Coronary artery (tissue), 2 donors: ENCODE measurements at regions not wholly inside any gene's neighbourhood (a gene's known extent, or its start where the extent isn't known, plus 50 kb on each side); places are given as distances from the start of the nearest gene placed in this dataset.

Experiments used
- DNase-seq: peaks from one replicate; pipeline ENCODE4 v3.0.0-alpha.2; 2017; ENCODE audit warnings: low spot score
- H3K27ac ChIP-seq, 2 donors: fragments of 200-600 bp; sonication (generic); one replicate each; pipeline ENCODE4 v1.5.1; 2016 to 2019
- H3K4me3 ChIP-seq: fragments of 200-600 bp; sonication (generic); 2 replicates; pipeline ENCODE4 v1.5.1; 2016; ENCODE audit warnings: mild to moderate bottlenecking, moderate library complexity
- TF ChIP-seq, protein P1 (sequence below): fragments of 200-600 bp; sonication (generic); IDR thresholded peaks from one replicate; pipeline ENCODE4 v1.5.1; 2019; ENCODE audit warnings: antibody characterized with exemption

DNA sequence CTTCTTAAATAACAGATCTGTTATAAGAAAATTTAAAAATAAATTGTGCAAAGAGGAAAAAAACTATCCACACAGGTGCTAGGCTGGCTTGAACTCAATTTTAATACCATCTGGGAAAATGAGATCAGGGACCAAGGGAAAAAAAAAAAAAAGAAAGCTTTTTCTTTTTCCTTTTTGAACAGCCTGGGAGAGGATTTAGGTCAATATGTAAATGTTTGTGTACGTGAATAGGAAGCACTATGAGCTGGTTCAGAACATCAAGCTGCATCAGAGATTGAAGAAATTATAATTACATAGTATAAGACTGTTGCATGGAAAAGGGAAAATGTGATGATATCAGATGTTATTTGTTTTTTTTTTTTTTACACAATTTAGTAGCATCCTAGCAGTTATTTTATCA is 548.0 kb downstream of the ARL4A start:
- Histone ChIP-seq H3K4me3 (no peak overlapping the region), H3K27ac (no peak overlapping the region)
- TF ChIP-seq, protein P1, sequence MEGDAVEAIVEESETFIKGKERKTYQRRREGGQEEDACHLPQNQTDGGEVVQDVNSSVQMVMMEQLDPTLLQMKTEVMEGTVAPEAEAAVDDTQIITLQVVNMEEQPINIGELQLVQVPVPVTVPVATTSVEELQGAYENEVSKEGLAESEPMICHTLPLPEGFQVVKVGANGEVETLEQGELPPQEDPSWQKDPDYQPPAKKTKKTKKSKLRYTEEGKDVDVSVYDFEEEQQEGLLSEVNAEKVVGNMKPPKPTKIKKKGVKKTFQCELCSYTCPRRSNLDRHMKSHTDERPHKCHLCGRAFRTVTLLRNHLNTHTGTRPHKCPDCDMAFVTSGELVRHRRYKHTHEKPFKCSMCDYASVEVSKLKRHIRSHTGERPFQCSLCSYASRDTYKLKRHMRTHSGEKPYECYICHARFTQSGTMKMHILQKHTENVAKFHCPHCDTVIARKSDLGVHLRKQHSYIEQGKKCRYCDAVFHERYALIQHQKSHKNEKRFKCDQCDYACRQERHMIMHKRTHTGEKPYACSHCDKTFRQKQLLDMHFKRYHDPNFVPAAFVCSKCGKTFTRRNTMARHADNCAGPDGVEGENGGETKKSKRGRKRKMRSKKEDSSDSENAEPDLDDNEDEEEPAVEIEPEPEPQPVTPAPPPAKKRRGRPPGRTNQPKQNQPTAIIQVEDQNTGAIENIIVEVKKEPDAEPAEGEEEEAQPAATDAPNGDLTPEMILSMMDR, result no peak
- DNase-seq, result no peak

DNA sequence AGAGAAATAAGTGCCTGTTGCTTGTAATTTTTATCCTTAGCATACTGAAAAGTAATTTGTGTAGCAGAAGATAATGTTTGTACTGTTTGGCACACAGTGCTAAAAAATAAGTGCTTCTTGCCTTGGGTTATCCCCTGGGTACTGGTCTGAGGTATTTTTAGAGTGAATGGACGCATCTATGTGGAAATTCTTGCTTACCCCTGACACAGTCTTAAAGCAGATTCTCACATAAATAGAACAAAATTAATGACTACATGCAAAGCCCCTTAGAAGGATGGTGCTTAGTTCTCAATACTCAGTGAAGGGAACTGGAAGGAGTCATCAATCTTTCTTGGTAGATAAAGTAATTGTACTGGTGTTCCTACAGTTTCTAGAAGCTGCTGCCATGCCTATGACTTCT is 548.6 kb downstream of the ARL4A start:
- H3K27ac ChIP-seq, result no peak overlapping the region
- TF ChIP-seq, protein P1, result no peak
- no peak overlapping the region for H3K4me3 ChIP-seq
- DNase-seq, result no peak

DNA sequence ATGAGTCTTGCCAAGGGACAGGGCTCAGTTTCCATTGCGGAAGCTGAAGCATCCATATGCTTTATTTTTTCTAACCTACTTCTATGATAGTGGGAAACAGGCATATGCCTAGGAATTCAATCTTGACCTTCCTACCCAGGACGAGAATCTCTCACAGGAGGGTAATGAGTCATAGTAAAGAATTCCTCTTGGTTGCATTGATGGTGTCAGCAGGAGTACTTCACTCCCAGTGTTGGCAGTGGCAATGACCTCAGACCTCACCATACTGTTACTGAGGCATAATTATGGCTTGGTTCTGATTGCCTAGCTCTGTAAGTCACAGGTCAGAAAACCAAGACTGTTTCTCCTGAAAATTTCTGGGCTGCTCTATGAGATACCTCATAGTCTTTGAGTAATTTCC is 552.9 kb downstream of the ARL4A start:
- DNase-seq, result no peak
- TF ChIP-seq, protein P1, result no peak
- no peak overlapping the region for H3K27ac ChIP-seq
- H3K4me3 ChIP-seq, result no peak overlapping the region

DNA sequence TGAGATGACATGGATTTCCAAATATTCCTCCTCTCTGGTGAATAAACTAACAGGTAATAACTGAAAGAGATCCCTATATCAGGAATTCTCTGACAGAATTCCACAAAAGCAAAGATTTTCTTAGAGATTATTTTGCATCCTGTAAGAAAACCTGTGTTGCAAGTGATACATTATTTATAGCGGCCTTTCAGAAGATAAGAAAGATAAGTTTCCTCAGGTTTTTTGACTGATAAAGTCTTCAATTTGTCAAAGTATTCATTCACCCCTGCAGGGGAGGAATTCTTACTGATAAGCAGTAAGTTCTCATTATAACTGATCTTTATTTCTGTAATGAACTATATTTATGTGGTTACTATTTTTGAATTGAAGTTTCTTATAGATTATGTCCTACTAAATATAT is 554.0 kb downstream of the ARL4A start:
- no peak for DNase-seq
- H3K27ac ChIP-seq, result no peak overlapping the region
- H3K4me3 ChIP-seq, result no peak overlapping the region
- TF ChIP-seq, protein P1, result no peak

DNA sequence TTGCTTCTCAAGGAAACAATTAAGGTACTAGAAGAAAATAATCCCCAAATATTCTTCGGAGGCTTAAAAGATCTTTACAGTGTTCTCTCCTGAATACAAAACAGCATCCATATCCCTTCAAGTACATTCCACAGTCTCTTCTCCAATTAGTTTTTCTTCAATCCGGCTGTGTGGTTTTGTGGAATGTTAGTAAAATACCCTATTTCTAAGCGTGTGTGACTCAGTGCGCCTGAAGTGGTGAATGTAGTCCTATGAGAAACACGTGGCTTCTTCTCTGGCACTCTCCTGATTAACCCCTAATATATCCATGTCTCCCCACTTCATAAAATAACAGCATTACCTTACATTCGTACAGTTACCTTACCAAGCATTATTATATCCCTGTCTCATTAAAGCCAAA is 570.2 kb downstream of the ARL4A start:
- no peak overlapping the region for H3K27ac ChIP-seq
- TF ChIP-seq, protein P1, result no peak
- no peak for DNase-seq
- H3K4me3 ChIP-seq, result no peak overlapping the region

- Histone ChIP-seq H3K27ac (no peak overlapping the region), H3K4me3 (no peak overlapping the region)
- TF ChIP-seq, protein P1, result no peak
- DNase-seq, result no peak
These were observed 571.0 kb downstream of the ARL4A start for GRCh38 chr7:13258386-13258785.

- Histone ChIP-seq H3K27ac (no peak overlapping the region), H3K4me3 (no peak overlapping the region)
- TF ChIP-seq, protein P1, result no peak
- DNase-seq, result no peak
These were observed 572.5 kb downstream of the ARL4A start for GRCh38 chr7:13259930-13260329.
